ENCODE measurements at regions not wholly inside any gene's neighbourhood (a gene's known extent, or its start where the extent isn't known, plus 50 kb on each side); places are given as distances from the start of the nearest gene placed in this dataset.
"Not testable (repeated sequence)": the region's sequence is repeated elsewhere in the genome, so short reads cannot be mapped to it uniquely, and the experiment has no call there.

DNA sequence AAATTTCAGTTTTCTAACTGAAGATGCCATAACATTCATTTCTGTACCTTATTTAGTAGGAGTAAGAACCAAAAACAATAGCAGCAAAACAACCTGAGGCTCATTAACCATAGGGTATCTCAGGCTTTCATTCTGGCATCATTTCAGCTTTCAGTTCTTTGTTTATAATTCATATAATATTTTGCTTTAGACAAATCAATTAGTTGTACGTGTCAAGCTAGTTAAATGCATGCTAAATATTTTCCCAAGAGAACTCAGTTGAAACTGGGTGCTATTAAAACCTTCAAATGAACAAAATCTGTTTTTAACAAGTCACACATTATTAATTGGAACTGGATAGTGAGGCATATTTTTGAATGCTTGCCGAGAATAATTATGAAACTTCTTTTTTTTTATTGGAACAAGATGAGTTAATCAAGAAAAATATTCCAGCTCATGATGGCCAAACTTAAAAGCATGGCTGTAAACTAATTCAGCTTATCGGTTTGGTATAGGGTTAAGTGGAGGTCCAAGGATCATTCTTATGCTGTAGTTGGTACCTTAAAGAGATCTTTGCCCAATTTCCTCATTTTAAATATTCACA, 442.7 kb downstream of the BTG1 start:
- TF ChIP-seq, protein P1, sequence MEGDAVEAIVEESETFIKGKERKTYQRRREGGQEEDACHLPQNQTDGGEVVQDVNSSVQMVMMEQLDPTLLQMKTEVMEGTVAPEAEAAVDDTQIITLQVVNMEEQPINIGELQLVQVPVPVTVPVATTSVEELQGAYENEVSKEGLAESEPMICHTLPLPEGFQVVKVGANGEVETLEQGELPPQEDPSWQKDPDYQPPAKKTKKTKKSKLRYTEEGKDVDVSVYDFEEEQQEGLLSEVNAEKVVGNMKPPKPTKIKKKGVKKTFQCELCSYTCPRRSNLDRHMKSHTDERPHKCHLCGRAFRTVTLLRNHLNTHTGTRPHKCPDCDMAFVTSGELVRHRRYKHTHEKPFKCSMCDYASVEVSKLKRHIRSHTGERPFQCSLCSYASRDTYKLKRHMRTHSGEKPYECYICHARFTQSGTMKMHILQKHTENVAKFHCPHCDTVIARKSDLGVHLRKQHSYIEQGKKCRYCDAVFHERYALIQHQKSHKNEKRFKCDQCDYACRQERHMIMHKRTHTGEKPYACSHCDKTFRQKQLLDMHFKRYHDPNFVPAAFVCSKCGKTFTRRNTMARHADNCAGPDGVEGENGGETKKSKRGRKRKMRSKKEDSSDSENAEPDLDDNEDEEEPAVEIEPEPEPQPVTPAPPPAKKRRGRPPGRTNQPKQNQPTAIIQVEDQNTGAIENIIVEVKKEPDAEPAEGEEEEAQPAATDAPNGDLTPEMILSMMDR (IDR thresholded peaks at IDR 0.05; ENCODE audit: insufficient read depth, low read length, poor library complexity, severe bottlenecking) = no peak
- no peak for TF ChIP-seq EZH2phosphoT487 (conservative IDR thresholded peaks at IDR 0.05; ENCODE audit: low read length)
- no peaks in the 10 kb centered on the region for H3K36me3 ChIP-seq (ENCODE audit: low read length)
- no peaks in the 10 kb centered on the region for H3K79me2 ChIP-seq (ENCODE audit: insufficient read depth, low read length)
- H3K4me2 ChIP-seq (ENCODE audit: low read depth, low read length, poor library complexity, severe bottlenecking) = no peak overlapping the region
- H3K9me2 ChIP-seq (replicated peaks; ENCODE audit: insufficient read depth, low read length) = no peaks in the 10 kb centered on the region
- no peaks in the 10 kb centered on the region for H3F3A ChIP-seq (ENCODE audit: insufficient read depth)
- no peak overlapping the region for H3K27ac ChIP-seq (ENCODE audit: low read depth, low read length)
- H4K20me1 ChIP-seq (ENCODE audit: low read depth, low read length) = no peaks in the 10 kb centered on the region
- no peaks in the 10 kb centered on the region for H3K27me3 ChIP-seq (ENCODE audit: low read length)
- H3K9me3 ChIP-seq (ENCODE audit: insufficient read depth, low read length) = no peaks in the 10 kb centered on the region
- no peak overlapping the region for H3K9ac ChIP-seq (ENCODE audit: low read length)
- H2AFZ ChIP-seq (ENCODE audit: low read depth, low read length, severe bottlenecking) = no peak overlapping the region
- H3K4me3 ChIP-seq (ENCODE audit: insufficient read depth, low read length, poor library complexity, severe bottlenecking) = no peak overlapping the region

DNA sequence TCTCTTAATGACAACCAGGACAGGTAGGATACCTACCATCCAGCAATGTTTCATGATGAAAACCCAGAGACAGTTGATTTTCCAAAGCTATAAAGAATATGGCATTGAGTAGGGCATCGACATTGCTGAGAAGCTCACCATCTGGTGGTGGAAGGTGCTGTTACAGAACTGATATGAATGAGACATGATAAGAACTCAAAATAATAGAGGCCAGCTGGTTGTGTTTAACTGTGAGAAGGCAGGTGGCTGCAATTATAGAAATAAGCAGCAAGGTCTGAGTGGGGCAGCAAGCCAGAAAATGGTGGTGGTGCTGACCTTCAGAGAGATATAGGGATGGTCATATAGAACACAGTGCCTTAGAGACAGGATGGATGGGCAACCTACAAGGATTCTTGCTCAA, 449.7 kb downstream of the BTG1 start:
- Histone ChIP-seq H3K27ac (ENCODE audit: low read depth, low read length) (no peak overlapping the region), H3K9me2 (replicated peaks; ENCODE audit: insufficient read depth, low read length) (no peaks in the 10 kb centered on the region), H3K27me3 (ENCODE audit: low read length) (no peaks in the 10 kb centered on the region), H3K36me3 (ENCODE audit: low read length) (no peaks in the 10 kb centered on the region), H3K79me2 (ENCODE audit: insufficient read depth, low read length) (no peaks in the 10 kb centered on the region), H3K4me3 (ENCODE audit: insufficient read depth, low read length, poor library complexity, severe bottlenecking) (no peak overlapping the region), H3F3A (ENCODE audit: insufficient read depth) (no peaks in the 10 kb centered on the region), H3K9ac (ENCODE audit: low read length) (no peak overlapping the region), H2AFZ (ENCODE audit: low read depth, low read length, severe bottlenecking) (no peak overlapping the region), H3K9me3 (ENCODE audit: insufficient read depth, low read length) (no peaks in the 10 kb centered on the region), H3K4me2 (ENCODE audit: low read depth, low read length, poor library complexity, severe bottlenecking) (no peak overlapping the region), H4K20me1 (ENCODE audit: low read depth, low read length) (no peaks in the 10 kb centered on the region)
- TF ChIP-seq, protein P1 (IDR thresholded peaks at IDR 0.05; ENCODE audit: insufficient read depth, low read length, poor library complexity, severe bottlenecking) = no peak
- no peak for TF ChIP-seq EZH2phosphoT487 (conservative IDR thresholded peaks at IDR 0.05; ENCODE audit: low read length)

DNA sequence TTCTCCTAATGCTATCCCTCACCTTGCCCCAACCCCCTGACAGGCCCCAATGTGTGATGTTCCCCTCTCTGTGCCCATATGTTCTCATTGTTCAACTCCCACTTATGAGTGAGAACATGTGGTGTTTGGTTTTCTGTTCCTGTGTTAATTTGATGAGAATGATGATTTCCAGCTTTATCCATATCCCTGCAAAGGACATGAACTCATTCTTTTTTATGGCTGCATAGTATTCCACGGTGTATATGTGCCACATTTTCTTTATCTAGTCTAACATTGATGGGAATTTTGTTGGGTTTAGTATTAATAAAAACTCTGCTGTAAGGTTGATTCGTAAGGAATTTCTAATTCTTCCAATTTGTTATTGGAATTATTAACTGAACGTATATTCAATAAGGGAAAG, 450.2 kb downstream of the BTG1 start:
- not testable (repeated sequence) for H3K9me3 ChIP-seq (ENCODE audit: insufficient read depth, low read length); H3K27me3 ChIP-seq (ENCODE audit: low read length); H3F3A ChIP-seq (ENCODE audit: insufficient read depth); H2AFZ ChIP-seq (ENCODE audit: low read depth, low read length, severe bottlenecking); H3K9me2 ChIP-seq (replicated peaks; ENCODE audit: insufficient read depth, low read length); H3K9ac ChIP-seq (ENCODE audit: low read length); H3K79me2 ChIP-seq (ENCODE audit: insufficient read depth, low read length); H4K20me1 ChIP-seq (ENCODE audit: low read depth, low read length); H3K4me3 ChIP-seq (ENCODE audit: insufficient read depth, low read length, poor library complexity, severe bottlenecking); H3K4me2 ChIP-seq (ENCODE audit: low read depth, low read length, poor library complexity, severe bottlenecking); H3K36me3 ChIP-seq (ENCODE audit: low read length); H3K27ac ChIP-seq (ENCODE audit: low read depth, low read length)

DNA sequence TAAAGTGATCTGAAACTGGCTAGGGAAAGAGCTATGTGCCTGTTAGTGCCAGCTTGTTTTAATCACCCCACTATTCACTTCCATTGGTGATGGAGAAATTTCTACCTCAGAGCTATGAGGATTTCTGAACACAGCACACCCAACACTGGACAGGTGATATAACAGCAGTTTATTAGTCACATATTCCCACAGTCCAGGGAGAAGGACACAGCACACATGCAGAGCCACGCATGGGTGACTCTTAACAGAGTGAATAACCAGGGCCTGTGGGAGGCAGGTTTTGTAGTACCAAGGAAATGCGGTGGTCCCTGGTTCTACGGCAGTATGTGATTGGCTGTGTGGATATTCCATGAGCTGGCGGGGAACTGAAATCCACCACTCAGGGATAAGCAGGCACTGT, 455.1 kb downstream of the BTG1 start:
- Histone ChIP-seq H3F3A (ENCODE audit: insufficient read depth) (no peaks in the 10 kb centered on the region), H3K79me2 (ENCODE audit: insufficient read depth, low read length) (no peaks in the 10 kb centered on the region), H3K4me3 (ENCODE audit: insufficient read depth, low read length, poor library complexity, severe bottlenecking) (no peak overlapping the region), H2AFZ (ENCODE audit: low read depth, low read length, severe bottlenecking) (no peak overlapping the region), H3K27ac (ENCODE audit: low read depth, low read length) (no peak overlapping the region), H3K9ac (ENCODE audit: low read length) (no peak overlapping the region), H3K36me3 (ENCODE audit: low read length) (no peaks in the 10 kb centered on the region), H4K20me1 (ENCODE audit: low read depth, low read length) (no peaks in the 10 kb centered on the region), H3K9me2 (replicated peaks; ENCODE audit: insufficient read depth, low read length) (no peaks in the 10 kb centered on the region), H3K27me3 (ENCODE audit: low read length) (no peaks in the 10 kb centered on the region), H3K4me2 (ENCODE audit: low read depth, low read length, poor library complexity, severe bottlenecking) (no peak overlapping the region), H3K9me3 (ENCODE audit: insufficient read depth, low read length) (no peaks in the 10 kb centered on the region)
- no peak for TF ChIP-seq EZH2phosphoT487 (conservative IDR thresholded peaks at IDR 0.05; ENCODE audit: low read length)
- TF ChIP-seq, protein P1 (IDR thresholded peaks at IDR 0.05; ENCODE audit: insufficient read depth, low read length, poor library complexity, severe bottlenecking) = no peak

Measured in SU-DHL-6 (cell line).